ENCODE measurements at regions not wholly inside any gene's neighbourhood (a gene's known extent, or its start where the extent isn't known, plus 50 kb on each side); places are given as distances from the start of the nearest gene placed in this dataset.

DNA sequence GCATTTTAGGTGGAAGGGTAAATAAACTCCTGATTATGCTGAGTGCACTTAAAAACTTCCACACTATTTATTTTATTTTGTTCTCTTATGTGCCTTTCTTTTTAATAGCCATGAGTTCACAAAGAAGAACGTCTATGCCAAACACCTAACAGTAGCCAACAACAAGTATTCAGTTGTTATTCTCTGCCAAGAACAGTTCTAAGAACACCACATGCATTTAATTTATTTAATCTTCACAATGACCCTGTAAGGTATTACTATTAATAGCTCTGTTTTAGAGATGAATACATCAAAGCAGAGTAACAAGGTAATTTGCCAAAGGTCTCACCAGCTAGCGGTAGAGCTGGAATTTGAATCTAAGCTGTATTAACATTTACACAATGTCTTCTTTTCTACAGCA, 240.1 kb downstream of the ALG10B start:
- 53 to 82% methylated on average over 2 of the region's 2 CpGs for WGBS, 2 donors
- ATAC-seq (ENCODE audit: insufficient read depth, low FRiP score), result no peak
- Histone ChIP-seq H3K9me3 (ENCODE audit: control insufficient read depth in 4 of 4, insufficient read depth in 3 of 4, low read length in 3 of 4) (no peaks in the 10 kb centered on the region), H3K4me3 (no peak overlapping the region), H3K27me3 (ENCODE audit: control insufficient read depth in 3 of 3, insufficient read depth in 3 of 3, low read length in 2 of 3) (no peaks in the 10 kb centered on the region), H3K4me1 (ENCODE audit: control insufficient read depth in 5 of 5, insufficient read depth in 5 of 5, low read length in 5 of 5) (no peaks in the 10 kb centered on the region), H3K27ac (ENCODE audit: low read depth in 1 of 2, low read length in 1 of 2) (no peak overlapping the region), H3K36me3 (ENCODE audit: control insufficient read depth in 4 of 4, insufficient read depth in 4 of 4, low read length in 4 of 4) (no peaks in the 10 kb centered on the region), H3K9ac (ENCODE audit: insufficient read depth in 1 of 2, low read length in 2 of 2) (no peak overlapping the region)
- TF ChIP-seq, protein P1, sequence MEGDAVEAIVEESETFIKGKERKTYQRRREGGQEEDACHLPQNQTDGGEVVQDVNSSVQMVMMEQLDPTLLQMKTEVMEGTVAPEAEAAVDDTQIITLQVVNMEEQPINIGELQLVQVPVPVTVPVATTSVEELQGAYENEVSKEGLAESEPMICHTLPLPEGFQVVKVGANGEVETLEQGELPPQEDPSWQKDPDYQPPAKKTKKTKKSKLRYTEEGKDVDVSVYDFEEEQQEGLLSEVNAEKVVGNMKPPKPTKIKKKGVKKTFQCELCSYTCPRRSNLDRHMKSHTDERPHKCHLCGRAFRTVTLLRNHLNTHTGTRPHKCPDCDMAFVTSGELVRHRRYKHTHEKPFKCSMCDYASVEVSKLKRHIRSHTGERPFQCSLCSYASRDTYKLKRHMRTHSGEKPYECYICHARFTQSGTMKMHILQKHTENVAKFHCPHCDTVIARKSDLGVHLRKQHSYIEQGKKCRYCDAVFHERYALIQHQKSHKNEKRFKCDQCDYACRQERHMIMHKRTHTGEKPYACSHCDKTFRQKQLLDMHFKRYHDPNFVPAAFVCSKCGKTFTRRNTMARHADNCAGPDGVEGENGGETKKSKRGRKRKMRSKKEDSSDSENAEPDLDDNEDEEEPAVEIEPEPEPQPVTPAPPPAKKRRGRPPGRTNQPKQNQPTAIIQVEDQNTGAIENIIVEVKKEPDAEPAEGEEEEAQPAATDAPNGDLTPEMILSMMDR (IDR thresholded peaks at IDR 0.05; ENCODE audit: control extremely low read depth, extremely low read depth), result no peak
- DNase-seq, result no peak

DNA sequence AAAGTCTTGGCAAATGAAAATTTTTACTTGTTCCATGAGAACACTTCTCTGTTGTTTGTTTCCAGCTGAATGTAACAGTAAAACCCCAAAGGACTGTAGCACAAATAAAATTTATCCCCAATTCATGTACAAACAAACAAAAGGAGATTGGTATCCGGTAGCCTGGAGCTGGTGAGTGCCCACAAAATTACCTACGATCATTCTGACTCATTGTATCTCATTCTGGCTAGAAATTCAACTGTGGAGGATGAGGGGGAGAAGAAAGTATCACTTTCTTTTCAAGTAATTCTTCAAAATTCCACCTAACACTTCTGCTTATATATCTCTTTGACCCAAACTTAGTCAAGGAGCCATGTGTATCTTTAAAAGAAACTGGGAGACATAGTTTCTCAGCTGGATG, 268.5 kb downstream of the ALG10B start:
- Histone ChIP-seq H3K9me3 (ENCODE audit: control insufficient read depth in 4 of 4, insufficient read depth in 3 of 4, low read length in 3 of 4) (peaks cover 0 to 3% (median 0%) of the 10 kb centered on the region in 4 donors), H3K36me3 (ENCODE audit: control insufficient read depth in 4 of 4, insufficient read depth in 4 of 4, low read length in 4 of 4) (no peaks in the 10 kb centered on the region), H3K27ac (ENCODE audit: low read depth in 1 of 2, low read length in 1 of 2) (no peak overlapping the region), H3K4me1 (ENCODE audit: control insufficient read depth in 5 of 5, insufficient read depth in 5 of 5, low read length in 5 of 5) (no peaks in the 10 kb centered on the region), H3K4me3 (no peak overlapping the region), H3K9ac (ENCODE audit: insufficient read depth in 1 of 2, low read length in 2 of 2) (no peak overlapping the region), H3K27me3 (ENCODE audit: control insufficient read depth in 3 of 3, insufficient read depth in 3 of 3, low read length in 2 of 3) (no peaks in the 10 kb centered on the region)
- ATAC-seq (ENCODE audit: insufficient read depth, low FRiP score) (no peak), DNase-seq (no peak)
- TF ChIP-seq, protein P1 (IDR thresholded peaks at IDR 0.05; ENCODE audit: control extremely low read depth, extremely low read depth), result no peak
- WGBS, 2 donors, result 79 to 82% methylated on average over 2 of the region's 2 CpGs

DNA sequence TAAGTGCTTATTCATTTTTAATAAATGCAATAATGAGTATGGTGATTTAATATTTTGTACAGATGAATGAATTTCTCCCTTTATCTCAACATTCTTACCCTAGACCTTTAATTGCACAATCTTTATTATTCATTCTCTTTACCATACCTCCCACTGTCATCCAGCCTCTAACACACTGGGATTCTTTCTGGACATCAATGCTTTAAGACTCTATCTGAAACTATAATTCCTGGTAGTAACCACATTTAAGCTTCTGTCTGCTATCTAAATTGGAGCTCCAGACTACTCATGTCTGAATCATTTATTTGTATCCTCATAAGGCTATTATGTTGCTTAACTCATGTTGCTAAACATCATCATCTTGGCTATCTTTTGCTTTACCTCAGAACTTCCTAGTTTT, 270.2 kb downstream of the ALG10B start:
- no peak for ATAC-seq (ENCODE audit: insufficient read depth, low FRiP score)
- Histone ChIP-seq H3K4me1 (ENCODE audit: control insufficient read depth in 5 of 5, insufficient read depth in 5 of 5, low read length in 5 of 5) (no peaks in the 10 kb centered on the region), H3K27ac (ENCODE audit: low read depth in 1 of 2, low read length in 1 of 2) (no peak overlapping the region)

GRCh38 chr12:38587594-38587993, 271.0 kb downstream of the ALG10B start:
- WGBS, 2 donors, result 4 to 13% methylated on average over 1 of the region's 1 CpG
- Histone ChIP-seq H3K36me3 (ENCODE audit: control insufficient read depth in 4 of 4, insufficient read depth in 4 of 4, low read length in 4 of 4) (no peaks in the 10 kb centered on the region), H3K27ac (ENCODE audit: low read depth in 1 of 2, low read length in 1 of 2) (no peak overlapping the region), H3K27me3 (ENCODE audit: control insufficient read depth in 3 of 3, insufficient read depth in 3 of 3, low read length in 2 of 3) (no peaks in the 10 kb centered on the region), H3K9ac (ENCODE audit: insufficient read depth in 1 of 2, low read length in 2 of 2) (no peak overlapping the region), H3K4me1 (ENCODE audit: control insufficient read depth in 5 of 5, insufficient read depth in 5 of 5, low read length in 5 of 5) (no peaks in the 10 kb centered on the region), H3K9me3 (ENCODE audit: control insufficient read depth in 4 of 4, insufficient read depth in 3 of 4, low read length in 3 of 4) (peaks cover 0 to 3% (median 0%) of the 10 kb centered on the region in 4 donors), H3K4me3 (no peak overlapping the region)
- TF ChIP-seq, protein P1 (IDR thresholded peaks at IDR 0.05; ENCODE audit: control extremely low read depth, extremely low read depth), result no peak
- ATAC-seq (ENCODE audit: insufficient read depth, low FRiP score), result peak; percentile 51
- peak in 1 of 3 donors; percentile 0 for DNase-seq

More for the DNA sequence above, 270.2 kb downstream of the ALG10B start:
- no peak for DNase-seq
- H3K36me3 ChIP-seq (ENCODE audit: control insufficient read depth in 4 of 4, insufficient read depth in 4 of 4, low read length in 4 of 4), result no peaks in the 10 kb centered on the region
- H3K4me3 ChIP-seq, result no peak overlapping the region
- H3K9ac ChIP-seq (ENCODE audit: insufficient read depth in 1 of 2, low read length in 2 of 2), result no peak overlapping the region
- no peaks in the 10 kb centered on the region for H3K27me3 ChIP-seq (ENCODE audit: control insufficient read depth in 3 of 3, insufficient read depth in 3 of 3, low read length in 2 of 3)
- TF ChIP-seq, protein P1 (IDR thresholded peaks at IDR 0.05; ENCODE audit: control extremely low read depth, extremely low read depth), result no peak
- H3K9me3 ChIP-seq (ENCODE audit: control insufficient read depth in 4 of 4, insufficient read depth in 3 of 4, low read length in 3 of 4), result peaks cover 0 to 3% (median 0%) of the 10 kb centered on the region in 4 donors
